GM23248 (cell line): ENCODE measurements at regions not wholly inside any gene's neighbourhood (a gene's known extent, or its start where the extent isn't known, plus 50 kb on each side); places are given as distances from the start of the nearest gene placed in this dataset.

Source experiments
- DNase-seq: peaks from one replicate; pipeline ENCODE4 v3.0.0-alpha.2; 2015
- H2AFZ ChIP-seq: fragments of 200-600 bp; sonication (generic); 2 replicates; pipeline ENCODE4 v1.6.1; 2016; ENCODE audit warnings: antibody characterized with exemption
- H3F3A ChIP-seq: fragments of 200-600 bp; sonication (generic); 2 replicates; pipeline ENCODE4 v1.6.1; 2016; ENCODE audit warnings: mild to moderate bottlenecking, antibody characterized with exemption, mixed run types; ENCODE audit not compliant: insufficient read depth
- H3K27ac ChIP-seq: fragments of 200-600 bp; sonication (generic); 2 replicates; pipeline ENCODE4 v1.5.1; 2016; ENCODE audit warnings: mild to moderate bottlenecking
- H3K27me3 ChIP-seq: fragments of 200-600 bp; sonication (generic); replicated peaks from 2 replicates; pipeline ENCODE4 v1.6.1; 2016; ENCODE audit warnings: mild to moderate bottlenecking; ENCODE audit not compliant: insufficient read depth
- H3K36me3 ChIP-seq: fragments of 200-600 bp; sonication (generic); 2 replicates; pipeline ENCODE4 v1.6.1; 2016; ENCODE audit warnings: low read depth, mild to moderate bottlenecking
- H3K4me1 ChIP-seq: fragments of 200-600 bp; sonication (generic); 2 replicates; pipeline ENCODE4 v1.6.1; 2016; ENCODE audit warnings: mild to moderate bottlenecking; ENCODE audit not compliant: insufficient read depth
- H3K4me2 ChIP-seq: fragments of 200-600 bp; sonication (generic); one replicate; pipeline ENCODE4 v1.6.1; 2016; ENCODE audit warnings: mild to moderate bottlenecking; ENCODE audit not compliant: unreplicated experiment
- H3K4me3 ChIP-seq: fragments of 200-600 bp; sonication (generic); 2 replicates; pipeline ENCODE4 v1.5.1; 2016; ENCODE audit warnings: mild to moderate bottlenecking
- H3K79me2 ChIP-seq: fragments of 200-600 bp; sonication (generic); 2 replicates; pipeline ENCODE4 v1.6.1; 2016; ENCODE audit warnings: mild to moderate bottlenecking; ENCODE audit not compliant: insufficient read depth
- H3K9ac ChIP-seq: fragments of 200-600 bp; sonication (generic); 2 replicates; pipeline ENCODE4 v1.6.1; 2016; ENCODE audit warnings: mild to moderate bottlenecking
- H3K9me2 ChIP-seq: fragments of 200-600 bp; sonication (generic); 2 replicates; pipeline ENCODE4 v1.6.1; 2016; ENCODE audit warnings: mixed run types, mild to moderate bottlenecking, moderate library complexity; ENCODE audit not compliant: insufficient read depth
- H3K9me3 ChIP-seq: fragments of 200-600 bp; sonication (generic); one replicate; pipeline ENCODE4 v1.6.1; 2017; ENCODE audit warnings: low read depth
- H4K20me1 ChIP-seq: fragments of 200-600 bp; sonication (generic); 2 replicates; pipeline ENCODE4 v1.6.0; 2016; ENCODE audit not compliant: insufficient read depth
- EZH2 ChIP-seq: fragments of 200-600 bp; sonication (generic); IDR thresholded peaks from 2 replicates; pipeline ENCODE4 v1.6.1; 2018; ENCODE audit warnings: antibody characterized with exemption, mild to moderate bottlenecking; ENCODE audit not compliant: insufficient read depth, poor library complexity, severe bottlenecking
- EZH2phosphoT487 ChIP-seq: fragments of 200-600 bp; sonication (generic); IDR thresholded peaks from 2 replicates; pipeline ENCODE4 v1.6.1; 2018; ENCODE audit warnings: antibody characterized with exemption, moderate library complexity, mild to moderate bottlenecking, low read depth; ENCODE audit not compliant: insufficient read depth
- WGBS, 2 experiments: methylation state at CpG; one replicate each; pipeline ENCODE4 v1.1.6; 2015 to 2017; ENCODE audit warnings: low lambda C conversion rate in 2 of 2, low coverage in 1 of 2; ENCODE audit errors: missing lambda C conversion rate in 2 of 2; 5-methylcytosine and 5-hydroxymethylcytosine counted together
- in situ Hi-C: fragments of 300-500 bp; cut with MboI; formaldehyde crosslinking; loops from 2 replicates; pipeline ENCODE4 v1.15.0; 2020

- TF ChIP-seq EZH2: no peak
- TF ChIP-seq EZH2phosphoT487: no peak
- Histone ChIP-seq H3K9me2 (no peaks in the 10 kb centered on the region), H3K27ac (no peak overlapping the region), H3K4me1 (no peaks in the 10 kb centered on the region), H4K20me1 (no peaks in the 10 kb centered on the region), H3K9ac (no peak overlapping the region), H3K9me3 (no peaks in the 10 kb centered on the region), H3K36me3 (no peaks in the 10 kb centered on the region), H3K4me2 (no peak overlapping the region), H3K4me3 (no peak overlapping the region), H3F3A (no peaks in the 10 kb centered on the region), H3K27me3 (no peaks in the 10 kb centered on the region), H3K79me2 (no peaks in the 10 kb centered on the region), H2AFZ (no peak overlapping the region)
- WGBS, 2 experiments: 6% methylated on average over 6 of the region's 6 CpGs
- in situ Hi-C loops: no loop called here
- no peak for DNase-seq
These were observed 228.3 kb upstream of the C9orf72 start for GRCh38 chr9:27801545-27801944.

- H3K9ac ChIP-seq: no peak overlapping the region
- no peaks in the 10 kb centered on the region for H4K20me1 ChIP-seq
- H2AFZ ChIP-seq: no peak overlapping the region
- no peak overlapping the region for H3K4me3 ChIP-seq
- H3K4me1 ChIP-seq: no peaks in the 10 kb centered on the region
- in situ Hi-C loops: no loop called here
- WGBS, 2 experiments: 31 to 35% methylated on average over 3 of the region's 3 CpGs
- no peak overlapping the region for H3K27ac ChIP-seq
- H3K79me2 ChIP-seq: no peaks in the 10 kb centered on the region
- no peak overlapping the region for H3K4me2 ChIP-seq
- no peaks in the 10 kb centered on the region for H3F3A ChIP-seq
- H3K36me3 ChIP-seq: no peaks in the 10 kb centered on the region
- no peaks in the 10 kb centered on the region for H3K9me3 ChIP-seq
- H3K9me2 ChIP-seq: no peaks in the 10 kb centered on the region
- H3K27me3 ChIP-seq: no peaks in the 10 kb centered on the region
- TF ChIP-seq EZH2phosphoT487 (no peak), EZH2 (no peak)
- DNase-seq: no peak
These were observed 229.1 kb upstream of the C9orf72 start for GRCh38 chr9:27802418-27802817.

GRCh38 chr9:27808864-27809263, 235.6 kb upstream of the C9orf72 start:
- Histone ChIP-seq H3K9me3 (no peaks in the 10 kb centered on the region), H3K9ac (no peak overlapping the region), H3K27ac (no peak overlapping the region), H3F3A (no peaks in the 10 kb centered on the region), H3K27me3 (no peaks in the 10 kb centered on the region), H4K20me1 (no peaks in the 10 kb centered on the region), H3K79me2 (no peaks in the 10 kb centered on the region), H2AFZ (no peak overlapping the region), H3K4me1 (no peaks in the 10 kb centered on the region), H3K9me2 (no peaks in the 10 kb centered on the region), H3K4me2 (no peak overlapping the region), H3K36me3 (no peaks in the 10 kb centered on the region), H3K4me3 (no peak overlapping the region)
- TF ChIP-seq EZH2 (no peak), EZH2phosphoT487 (no peak)
- no peak for DNase-seq
- in situ Hi-C loops: no loop called here
- WGBS, 2 experiments: 5 to 12% methylated on average over 4 of the region's 4 CpGs

DNA sequence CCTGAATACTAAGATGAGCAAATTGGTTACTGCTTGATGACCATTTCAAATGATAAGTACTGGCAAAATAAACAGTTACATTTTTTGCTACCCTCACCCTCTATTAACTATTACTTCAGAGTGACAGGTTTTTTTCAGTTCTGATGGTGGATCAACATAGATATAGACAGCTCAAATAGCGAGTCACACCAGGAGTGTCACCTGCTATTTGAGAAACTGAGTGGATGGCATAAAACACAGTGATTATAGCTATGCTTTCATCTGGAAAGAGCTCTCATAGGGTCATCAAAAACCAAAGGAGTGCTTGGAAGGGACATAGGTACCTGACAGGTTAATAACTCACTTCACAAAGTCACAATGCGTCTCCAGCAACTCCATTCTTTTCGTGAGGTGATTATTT, 244.5 kb upstream of the C9orf72 start:
- H3K27ac ChIP-seq: no peak overlapping the region
- H3K79me2 ChIP-seq: no peaks in the 10 kb centered on the region
- no peaks in the 10 kb centered on the region for H3K9me3 ChIP-seq
- in situ Hi-C loops: no loop called here
- H3K4me3 ChIP-seq: no peak overlapping the region
- DNase-seq: peak; percentile 0
- H3K36me3 ChIP-seq: no peaks in the 10 kb centered on the region
- no peaks in the 10 kb centered on the region for H3K27me3 ChIP-seq
- TF ChIP-seq EZH2phosphoT487: no peak
- TF ChIP-seq EZH2: no peak
- 26 to 31% methylated on average over 3 of the region's 3 CpGs for WGBS, 2 experiments
- no peak overlapping the region for H3K4me2 ChIP-seq
- no peak overlapping the region for H3K9ac ChIP-seq
- no peak overlapping the region for H2AFZ ChIP-seq
- no peaks in the 10 kb centered on the region for H3F3A ChIP-seq
- no peaks in the 10 kb centered on the region for H4K20me1 ChIP-seq
- no peaks in the 10 kb centered on the region for H3K4me1 ChIP-seq
- H3K9me2 ChIP-seq: no peaks in the 10 kb centered on the region

GRCh38 chr9:27818348-27818747, 245.1 kb upstream of the C9orf72 start:
- H3K9ac ChIP-seq: no peak overlapping the region
- in situ Hi-C loops: no loop called here
- H3K27ac ChIP-seq: no peak overlapping the region
- TF ChIP-seq EZH2: no peak
- TF ChIP-seq EZH2phosphoT487: no peak
- H3F3A ChIP-seq: no peaks in the 10 kb centered on the region
- no peaks in the 10 kb centered on the region for H3K36me3 ChIP-seq
- no peaks in the 10 kb centered on the region for H3K9me3 ChIP-seq
- no peaks in the 10 kb centered on the region for H3K27me3 ChIP-seq
- H3K4me2 ChIP-seq: no peak overlapping the region
- no peak overlapping the region for H3K4me3 ChIP-seq
- H3K79me2 ChIP-seq: no peaks in the 10 kb centered on the region
- 35 to 40% methylated on average over 7 of the region's 7 CpGs for WGBS, 2 experiments
- no peaks in the 10 kb centered on the region for H4K20me1 ChIP-seq
- no peaks in the 10 kb centered on the region for H3K9me2 ChIP-seq
- H2AFZ ChIP-seq: no peak overlapping the region
- no peaks in the 10 kb centered on the region for H3K4me1 ChIP-seq
- no peak for DNase-seq
